PC-9 (cell line): ENCODE measurements at regions not wholly inside any gene's neighbourhood (a gene's known extent, or its start where the extent isn't known, plus 50 kb on each side); places are given as distances from the start of the nearest gene placed in this dataset.

ENCODE experiments used
- EZH2 ChIP-seq: fragments of 200-600 bp; sonication (generic); IDR thresholded peaks from 2 replicates; pipeline ENCODE4 v1.8.0; 2017; ENCODE audit warnings: antibody characterized with exemption, low read depth
- TF ChIP-seq, protein P1 (sequence below): fragments of 200-600 bp; sonication (generic); conservative IDR thresholded peaks from 2 replicates; pipeline ENCODE4 v1.6.1; 2017; ENCODE audit warnings: mixed run types, antibody characterized with exemption, mild to moderate bottlenecking, moderate library complexity

DNA sequence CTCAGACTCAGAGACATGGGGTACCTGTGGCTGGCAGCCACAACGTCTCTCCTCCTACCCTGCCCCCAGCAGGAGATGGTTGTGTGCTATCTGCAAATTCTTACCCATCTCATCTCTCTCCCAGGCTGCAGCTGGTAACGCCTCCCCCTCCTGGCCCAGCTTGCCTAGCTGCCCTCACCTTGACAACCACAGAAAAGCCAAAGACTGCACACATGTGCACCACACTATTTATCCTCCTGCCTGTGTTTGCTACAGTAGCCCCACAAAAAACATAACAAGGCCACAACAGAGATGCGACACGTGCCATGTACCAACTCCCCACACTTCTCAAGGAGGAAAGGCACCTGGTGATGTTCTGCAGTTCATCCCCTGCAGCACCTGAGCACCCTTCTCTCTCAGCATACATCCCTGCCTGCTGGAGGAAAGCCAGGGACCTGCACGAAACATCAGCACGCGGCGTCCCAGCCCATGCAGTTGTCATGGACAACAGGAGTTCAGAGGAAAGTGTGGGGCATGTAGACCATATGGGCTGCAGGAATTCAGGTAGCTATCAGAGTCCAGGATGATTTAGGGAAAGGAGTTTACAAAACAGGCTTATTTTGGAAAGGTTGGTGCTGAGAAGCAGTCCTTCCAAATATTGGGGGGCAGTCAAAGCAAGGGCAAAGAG is 168.7 kb downstream of the C5orf15 start:
- TF ChIP-seq, protein P1, sequence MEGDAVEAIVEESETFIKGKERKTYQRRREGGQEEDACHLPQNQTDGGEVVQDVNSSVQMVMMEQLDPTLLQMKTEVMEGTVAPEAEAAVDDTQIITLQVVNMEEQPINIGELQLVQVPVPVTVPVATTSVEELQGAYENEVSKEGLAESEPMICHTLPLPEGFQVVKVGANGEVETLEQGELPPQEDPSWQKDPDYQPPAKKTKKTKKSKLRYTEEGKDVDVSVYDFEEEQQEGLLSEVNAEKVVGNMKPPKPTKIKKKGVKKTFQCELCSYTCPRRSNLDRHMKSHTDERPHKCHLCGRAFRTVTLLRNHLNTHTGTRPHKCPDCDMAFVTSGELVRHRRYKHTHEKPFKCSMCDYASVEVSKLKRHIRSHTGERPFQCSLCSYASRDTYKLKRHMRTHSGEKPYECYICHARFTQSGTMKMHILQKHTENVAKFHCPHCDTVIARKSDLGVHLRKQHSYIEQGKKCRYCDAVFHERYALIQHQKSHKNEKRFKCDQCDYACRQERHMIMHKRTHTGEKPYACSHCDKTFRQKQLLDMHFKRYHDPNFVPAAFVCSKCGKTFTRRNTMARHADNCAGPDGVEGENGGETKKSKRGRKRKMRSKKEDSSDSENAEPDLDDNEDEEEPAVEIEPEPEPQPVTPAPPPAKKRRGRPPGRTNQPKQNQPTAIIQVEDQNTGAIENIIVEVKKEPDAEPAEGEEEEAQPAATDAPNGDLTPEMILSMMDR, result no peak
- TF ChIP-seq EZH2, result no peak
